ENCODE measurements at regions not wholly inside any gene's neighbourhood (a gene's known extent, or its start where the extent isn't known, plus 50 kb on each side); places are given as distances from the start of the nearest gene placed in this dataset.

- TF ChIP-seq CTCF (IDR thresholded peaks at IDR 0.05; ENCODE audit: extremely low read depth in 1 of 2, insufficient read depth in 1 of 2, low read depth in 1 of 2, low read length in 2 of 2) (no peak), EZH2 (IDR thresholded peaks at IDR 0.05; ENCODE audit: borderline replicate concordance, low read depth, low read length, severe bottlenecking) (no peak), POLR2A (IDR thresholded peaks at IDR 0.05; ENCODE audit: low read depth, low read length) (no peak), MAX (IDR thresholded peaks at IDR 0.05; ENCODE audit: insufficient read depth, insufficient read length) (no peak), GATA2 (IDR thresholded peaks at IDR 0.05; ENCODE audit: insufficient read depth, insufficient read length, low read depth, low read length) (no peak), FOS (IDR thresholded peaks at IDR 0.05; ENCODE audit: borderline replicate concordance, insufficient read depth, low read length) (no peak), MYC (IDR thresholded peaks at IDR 0.05; ENCODE audit: low read depth, low read length) (no peak)
Measured at GRCh38 chr14:30796707-30797106, 77.7 kb upstream of the COCH start.
